ENCODE measurements at regions not wholly inside any gene's neighbourhood (a gene's known extent, or its start where the extent isn't known, plus 50 kb on each side); places are given as distances from the start of the nearest gene placed in this dataset.

DNA sequence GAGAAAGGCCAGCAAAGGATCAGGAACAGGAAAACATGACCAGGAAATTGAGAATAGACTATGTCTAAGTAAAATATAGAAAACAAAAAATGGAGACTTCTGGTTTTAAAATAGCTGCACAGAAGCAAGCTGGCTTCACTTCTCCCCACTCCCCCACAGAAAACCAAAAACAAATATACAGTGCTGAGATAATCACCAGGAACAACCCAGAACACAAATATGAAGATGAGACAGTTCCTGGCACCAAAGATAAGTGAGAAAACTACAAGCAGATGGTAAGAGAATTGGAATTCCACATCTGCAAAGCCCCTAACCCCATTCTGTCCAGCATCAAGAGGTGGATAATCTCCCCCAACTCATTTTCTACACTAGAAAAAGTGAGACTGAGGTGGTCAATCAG lies 397.7 kb downstream of the SUCLA2 start:
- no peak for DNase-seq

DNA sequence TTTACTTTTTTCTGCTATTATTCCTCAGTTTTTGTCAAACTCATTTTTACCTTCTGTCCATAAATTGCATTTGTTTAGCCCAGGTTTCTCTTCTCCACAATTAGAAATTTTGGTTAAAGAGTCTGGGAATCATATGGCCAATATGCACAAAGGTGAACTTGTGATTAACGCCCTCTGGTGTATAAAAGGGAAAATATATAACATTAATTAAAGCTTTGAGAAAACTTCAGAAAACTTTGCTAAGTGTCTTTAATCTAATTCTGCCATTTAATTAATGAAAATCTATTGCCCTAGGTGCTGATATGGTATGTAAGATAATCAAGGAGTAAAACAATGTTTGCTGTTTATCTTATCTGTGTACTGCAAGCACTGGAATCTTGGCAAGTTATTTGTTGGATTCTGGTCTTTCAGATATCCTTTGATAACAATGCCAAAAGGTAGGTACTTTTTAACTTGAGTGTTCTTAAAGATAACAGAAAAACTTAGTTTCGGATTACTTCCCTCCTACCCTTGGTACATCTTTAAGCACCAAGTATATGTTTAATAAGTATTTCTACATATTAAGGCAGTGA lies 402.6 kb downstream of the SUCLA2 start:
- DNase-seq: no peak

DNA sequence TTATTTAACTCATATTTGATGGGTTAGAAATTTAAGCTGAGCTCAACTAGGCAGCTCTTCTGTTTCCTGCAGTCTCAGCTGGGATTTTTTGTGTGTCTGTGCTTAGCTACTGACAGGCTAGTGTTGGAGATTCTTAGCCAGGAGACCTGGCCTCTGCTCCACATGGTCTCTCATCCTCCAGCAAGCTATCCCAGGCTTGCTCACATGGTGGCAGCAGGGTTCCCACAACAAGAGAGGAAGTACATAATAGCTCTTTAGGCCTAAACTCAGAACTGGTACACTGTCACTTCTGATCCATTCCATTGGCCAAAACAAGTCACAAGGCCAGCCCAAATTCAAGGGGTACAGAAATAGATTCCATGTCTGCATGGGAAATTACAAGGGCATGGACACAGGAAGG lies 406.2 kb downstream of the SUCLA2 start:
- no peak for DNase-seq

DNA sequence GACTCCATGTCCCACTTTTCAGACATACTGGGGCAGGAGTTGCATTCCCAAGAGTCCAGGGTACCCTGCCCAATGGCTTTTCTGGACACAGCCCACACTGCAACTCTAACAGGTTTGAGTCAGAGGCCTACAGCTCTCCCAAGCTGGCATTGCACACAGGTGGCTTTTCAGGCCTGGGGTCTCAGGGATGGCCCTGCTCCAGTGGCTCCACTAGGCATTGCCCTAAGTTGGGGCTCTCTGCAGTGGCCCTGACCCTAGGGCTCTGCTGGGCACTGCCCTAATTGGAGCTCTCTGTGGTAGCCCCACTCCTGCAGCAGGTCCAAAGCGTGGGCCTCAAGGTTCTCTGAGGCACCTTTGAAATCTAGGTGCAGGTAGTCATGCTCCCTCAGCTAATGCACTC lies 408.8 kb downstream of the SUCLA2 start:
- DNase-seq: no peak

DNA sequence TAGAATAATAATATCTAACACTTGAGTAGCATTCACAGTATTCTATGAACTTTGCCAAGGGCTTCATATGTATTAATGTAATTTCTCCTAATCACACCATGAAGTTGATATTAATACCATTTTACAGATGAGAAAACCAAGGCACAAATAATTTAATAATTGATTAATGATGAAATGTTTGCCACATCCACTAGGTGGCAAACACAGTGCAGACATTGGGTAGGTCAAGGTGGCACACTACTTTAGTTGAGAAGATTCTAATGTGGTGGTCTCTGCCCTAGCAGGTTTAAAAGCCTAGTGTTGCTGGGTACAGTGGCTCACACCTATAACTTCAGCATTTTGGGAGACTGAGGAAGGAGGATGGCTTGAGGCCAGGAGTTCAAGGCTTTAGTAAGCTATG lies 412.4 kb downstream of the SUCLA2 start:
- no peak for DNase-seq

DNA sequence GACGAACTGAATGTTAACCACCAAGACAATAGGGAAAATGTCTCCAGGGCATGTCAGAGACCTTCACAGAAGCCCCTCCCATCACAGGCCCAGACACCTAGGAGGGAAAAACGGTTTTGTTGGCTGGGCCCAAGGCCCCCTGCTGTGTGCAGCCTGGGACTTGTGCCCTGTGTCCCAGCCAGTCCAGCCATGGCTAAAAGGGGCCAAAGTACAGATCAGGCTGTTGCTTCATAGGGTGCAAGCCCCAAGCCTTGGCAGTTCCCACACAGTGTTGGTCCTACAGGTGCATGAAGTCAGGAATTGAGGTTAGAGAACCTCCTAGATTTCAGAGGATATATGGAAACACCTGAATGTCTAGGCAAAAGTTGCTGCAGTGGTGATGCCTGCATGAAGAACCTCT lies 428.7 kb downstream of the SUCLA2 start:
- DNase-seq: no peak

DNA sequence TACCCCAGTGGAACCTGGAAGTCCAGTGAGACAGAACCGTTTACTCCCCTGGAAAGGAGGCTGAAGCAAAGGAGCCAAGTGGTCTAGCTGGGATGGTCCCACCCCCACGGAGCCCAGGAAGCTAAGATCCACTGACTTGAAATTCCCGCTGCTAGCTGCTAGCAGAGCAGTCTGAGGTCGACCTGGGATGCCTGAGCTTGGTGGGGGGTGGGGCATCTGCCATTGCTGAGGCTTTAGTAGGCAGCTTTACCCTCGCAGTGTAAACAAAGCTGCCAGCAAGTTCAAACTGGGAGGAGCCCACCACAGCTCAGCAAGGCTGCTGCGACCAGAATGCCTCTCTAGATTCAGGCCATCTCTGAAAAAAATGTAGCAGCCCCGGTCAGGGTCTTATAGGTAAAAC lies 437.0 kb downstream of the SUCLA2 start:
- no peak for DNase-seq

DNA sequence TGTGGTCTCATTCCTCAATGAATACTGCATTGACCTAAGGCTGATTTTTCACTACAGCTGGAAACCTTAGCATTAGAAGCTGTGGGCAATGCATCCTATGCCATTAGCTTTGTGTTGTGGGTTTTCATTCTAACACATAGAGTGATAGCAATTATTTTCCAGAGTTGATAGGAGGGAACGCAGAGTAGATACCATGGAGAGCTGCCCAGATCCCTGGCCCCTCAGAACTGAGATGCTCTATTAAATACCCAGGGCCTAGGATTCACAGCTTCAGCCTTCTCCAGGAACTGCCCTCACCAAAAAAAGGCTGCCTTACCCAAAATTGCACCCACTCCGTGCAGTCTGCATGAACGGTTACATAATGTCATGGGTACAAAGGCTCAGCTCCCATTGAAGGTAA lies 444.4 kb downstream of the SUCLA2 start:
- DNase-seq: no peak

DNA sequence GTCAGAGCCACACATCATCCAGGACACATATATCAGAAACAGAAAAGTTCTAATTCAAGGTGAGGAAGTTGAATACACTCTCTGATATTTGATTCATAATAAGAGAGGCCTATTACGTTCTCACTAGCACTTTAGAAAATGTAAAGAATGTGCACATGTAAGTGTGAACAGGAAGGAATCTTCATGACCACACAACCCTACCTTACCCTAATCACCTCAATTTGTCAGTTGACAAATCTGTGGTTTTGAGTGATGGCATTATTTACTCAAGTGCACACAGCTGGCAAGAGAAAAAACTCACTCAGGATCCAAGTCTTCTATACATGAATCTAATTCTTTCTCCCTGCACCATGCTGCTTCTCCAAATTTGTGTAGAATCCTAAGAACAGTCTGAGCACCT lies 445.8 kb downstream of the SUCLA2 start:
- DNase-seq: no peak

DNA sequence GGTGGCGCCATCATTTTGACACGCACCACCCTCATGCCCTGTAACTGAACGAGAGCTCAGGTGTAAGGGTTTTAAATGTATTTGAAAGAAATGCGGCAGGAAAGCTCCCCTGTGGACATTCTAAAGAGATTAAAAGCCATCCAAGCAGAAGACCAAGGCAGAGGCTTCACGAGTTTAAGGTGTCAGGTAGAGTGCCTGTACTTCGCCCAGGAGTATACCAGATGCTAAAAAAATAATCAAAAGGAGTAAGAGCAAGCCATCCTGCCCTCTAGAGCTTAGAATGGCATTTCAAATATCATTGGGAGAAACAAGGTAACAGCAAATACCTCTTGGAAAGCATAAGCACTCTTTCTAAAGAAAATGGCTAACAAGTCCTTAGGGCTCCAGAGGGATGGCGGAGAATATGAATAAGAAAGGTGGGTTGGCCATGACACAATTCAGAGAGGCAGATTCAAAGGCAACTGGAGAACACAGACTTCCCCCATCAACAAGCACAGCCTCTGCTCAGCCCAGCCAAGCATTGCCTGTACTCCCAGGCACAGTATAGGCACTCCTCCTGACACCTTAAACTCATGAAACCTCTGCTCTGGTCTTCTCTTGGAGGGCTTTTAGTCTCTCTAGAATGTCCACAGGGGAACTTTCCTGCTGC lies 447.6 kb downstream of the SUCLA2 start:
- DNase-seq: no peak

DNA sequence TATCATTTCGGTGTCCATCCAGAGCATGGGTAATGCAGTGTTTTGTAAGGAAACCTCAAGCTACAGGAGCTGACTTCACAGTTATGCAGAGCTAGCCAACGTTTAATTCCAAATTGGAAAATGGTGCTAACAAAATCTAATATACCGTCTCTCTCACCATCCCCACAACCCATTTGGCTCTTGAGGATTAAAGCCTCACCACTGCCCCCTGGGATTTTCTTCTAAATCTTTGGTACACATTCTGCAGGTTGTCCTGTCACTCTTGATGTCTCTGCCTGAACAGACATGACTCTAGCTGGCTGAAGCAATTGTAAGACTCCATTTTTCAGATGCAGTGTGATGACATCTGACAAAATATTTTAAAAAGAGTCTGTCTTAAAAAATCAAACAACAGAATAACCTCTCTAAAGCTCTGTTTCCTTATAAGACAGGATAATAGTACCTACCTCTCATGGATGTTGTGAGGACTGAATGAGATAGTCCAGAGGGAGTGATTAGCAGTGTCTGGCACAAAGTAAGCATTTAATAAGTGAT lies 451.8 kb downstream of the SUCLA2 start:
- DNase-seq: no peak

DNA sequence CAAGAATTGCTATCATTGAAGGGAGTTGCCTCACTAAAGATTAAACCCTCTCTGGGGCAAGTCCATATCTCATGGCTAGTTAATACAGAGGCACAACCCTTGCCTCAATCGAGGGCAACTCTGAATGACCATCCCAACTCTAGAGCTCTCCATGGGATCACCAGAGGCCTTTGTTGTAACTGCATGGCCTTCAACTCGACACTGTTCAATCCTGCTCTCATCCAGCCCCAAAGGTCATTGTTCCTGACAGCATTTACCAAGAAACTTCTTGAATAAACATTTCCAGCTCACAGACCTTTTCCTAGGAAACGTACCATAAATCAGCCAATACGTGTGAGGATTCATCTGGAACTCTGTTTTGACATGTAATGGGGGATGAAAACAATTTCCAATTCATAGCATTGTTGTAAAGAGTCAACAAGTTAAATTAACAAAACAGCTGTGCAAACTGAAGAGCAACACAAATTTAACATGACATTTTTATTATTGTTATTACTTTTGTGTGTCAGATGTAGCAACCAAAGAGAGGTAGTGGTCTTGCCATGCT lies 452.7 kb downstream of the SUCLA2 start:
- no peak for DNase-seq

DNA sequence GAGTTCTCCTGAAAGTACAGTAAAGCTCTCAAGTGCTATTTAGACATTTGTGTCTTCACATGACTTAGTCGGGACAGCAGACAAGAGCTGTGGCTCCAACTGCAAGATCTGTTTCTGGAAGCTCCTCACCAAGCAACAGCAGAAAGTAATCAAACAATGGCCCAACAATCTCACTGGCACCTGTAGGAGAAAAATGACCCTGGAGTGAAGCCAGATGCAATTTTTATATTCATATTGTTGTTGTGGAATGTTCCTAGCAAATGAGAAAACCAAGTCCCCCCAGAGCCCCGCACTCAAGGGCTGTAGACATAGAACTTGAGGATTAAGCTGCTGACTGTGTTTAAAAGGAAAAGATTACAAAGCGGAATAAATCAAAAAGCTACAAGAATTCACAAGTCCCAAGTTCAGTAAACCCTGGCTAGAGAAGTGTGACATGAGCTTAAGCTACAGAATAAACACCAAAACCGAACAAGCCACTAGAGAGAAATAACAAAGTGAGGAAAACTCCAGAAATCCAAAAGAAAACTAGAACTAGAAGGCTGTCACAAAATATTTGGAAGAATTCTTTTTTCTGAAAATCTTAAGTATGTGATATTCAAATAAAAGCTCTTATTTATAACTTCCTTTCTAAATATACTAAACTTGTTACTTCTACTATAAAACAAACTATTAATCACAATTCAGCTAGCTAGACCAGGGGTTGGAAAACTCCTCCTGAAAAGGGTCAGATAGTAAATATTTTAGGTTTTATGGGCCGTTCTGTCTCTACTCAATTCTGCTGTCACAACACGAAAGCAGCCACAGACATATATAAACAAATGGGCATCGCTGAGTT lies 454.5 kb downstream of the SUCLA2 start:
- no peak for DNase-seq

DNA sequence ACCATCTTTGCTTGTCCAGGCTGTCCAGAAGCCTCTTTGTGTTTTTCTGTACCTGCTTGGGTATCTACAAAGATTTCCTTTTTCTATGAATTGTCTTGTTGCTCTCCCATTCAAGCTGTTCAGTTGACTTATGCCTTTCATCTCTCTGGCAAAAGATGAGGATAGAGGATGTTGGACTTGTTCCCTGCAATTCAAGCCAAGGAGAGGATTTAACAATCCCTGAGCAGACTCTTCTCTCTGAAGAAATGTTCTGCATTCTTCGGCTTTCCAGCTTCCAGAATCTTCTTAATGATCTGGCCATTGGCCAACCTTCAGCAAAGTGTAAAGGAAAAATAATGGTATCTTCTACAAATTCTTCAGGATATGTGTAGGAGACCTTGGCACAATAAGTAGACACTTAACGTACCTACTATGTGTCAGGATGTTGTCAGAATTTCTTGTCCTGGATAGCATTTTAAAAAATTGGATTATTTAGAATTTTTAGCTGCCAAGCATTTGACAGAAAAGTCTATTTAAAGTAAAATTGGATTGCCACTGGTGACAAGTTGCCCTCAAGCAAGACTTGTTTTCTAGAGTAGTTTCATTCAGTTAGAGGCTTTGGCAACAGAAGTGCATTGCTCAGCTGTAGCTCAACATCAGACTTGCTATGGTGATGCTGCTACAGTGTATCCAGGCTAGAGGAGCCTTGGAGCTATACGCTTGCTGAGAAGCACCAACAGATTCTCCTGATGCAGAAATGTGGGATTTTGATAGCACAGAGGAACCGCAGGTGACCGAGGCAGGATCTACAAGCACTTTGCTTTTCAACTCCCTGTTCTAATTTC lies 455.7 kb downstream of the SUCLA2 start:
- DNase-seq: no peak

DNA sequence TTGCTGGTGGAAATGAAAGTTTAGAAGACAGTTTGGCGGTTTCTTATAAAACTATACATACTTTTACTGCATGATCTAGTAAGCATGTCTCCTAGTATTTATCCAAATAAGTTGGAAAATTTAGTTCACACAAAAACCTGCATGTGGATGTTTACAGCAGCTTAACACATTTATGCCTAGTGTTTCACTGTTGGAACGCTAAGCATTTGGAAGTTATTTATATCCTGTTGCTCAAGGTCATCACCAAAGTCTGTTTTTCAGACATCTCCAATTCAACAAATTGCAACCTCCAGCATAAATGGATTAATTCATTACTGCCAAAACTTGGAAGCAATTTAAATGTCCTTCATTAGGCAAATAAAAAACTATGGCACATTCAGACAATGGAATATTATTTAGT lies 461.8 kb downstream of the SUCLA2 start:
- no peak for DNase-seq

DNA sequence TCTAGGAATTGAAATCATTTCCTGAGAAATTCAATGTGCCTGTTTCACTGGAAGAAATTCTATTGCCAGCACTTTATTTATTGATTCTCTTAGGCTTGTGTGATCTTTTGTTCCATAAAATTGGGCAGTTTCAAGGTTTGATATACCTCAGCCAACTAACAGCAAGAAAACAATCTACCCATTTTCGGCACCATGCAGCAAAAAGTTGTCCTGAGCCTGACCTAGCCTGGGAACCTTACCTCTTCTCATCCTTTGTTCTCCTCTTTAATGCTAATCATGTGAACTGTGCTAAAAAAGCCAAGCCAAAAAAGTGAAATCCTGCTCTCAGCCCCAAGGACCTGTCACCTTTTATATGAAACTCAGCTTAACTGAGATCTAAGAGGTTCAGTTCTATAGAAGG lies 477.3 kb downstream of the SUCLA2 start:
- no peak for DNase-seq

DNA sequence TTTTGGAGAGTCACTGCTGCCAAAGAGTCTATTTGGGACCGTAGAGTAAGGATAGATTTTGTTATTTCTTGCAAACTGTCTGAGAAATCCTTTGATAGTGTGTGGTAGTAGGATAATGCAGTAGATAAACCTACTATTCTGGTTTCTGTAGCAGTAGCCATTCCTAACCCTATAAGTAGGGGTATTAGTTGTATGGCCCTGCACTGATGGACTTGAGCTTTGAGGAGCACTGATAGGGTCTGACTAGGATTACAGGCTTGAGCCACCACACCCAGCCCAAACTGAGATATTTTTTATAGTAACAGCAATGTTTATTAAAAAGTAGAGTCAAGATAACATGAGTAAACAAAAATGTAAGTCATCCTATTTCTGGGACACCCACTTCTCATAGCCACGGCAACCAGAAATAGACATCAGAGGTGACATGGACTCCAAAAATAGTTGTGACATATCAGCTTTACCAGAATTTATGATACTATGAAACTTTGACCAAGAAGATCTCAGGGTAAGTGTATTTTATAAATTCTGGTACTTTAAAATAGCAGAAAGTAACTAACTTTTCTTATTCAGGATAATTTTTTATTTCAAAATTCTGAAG lies 479.1 kb downstream of the SUCLA2 start:
- no peak for DNase-seq

DNA sequence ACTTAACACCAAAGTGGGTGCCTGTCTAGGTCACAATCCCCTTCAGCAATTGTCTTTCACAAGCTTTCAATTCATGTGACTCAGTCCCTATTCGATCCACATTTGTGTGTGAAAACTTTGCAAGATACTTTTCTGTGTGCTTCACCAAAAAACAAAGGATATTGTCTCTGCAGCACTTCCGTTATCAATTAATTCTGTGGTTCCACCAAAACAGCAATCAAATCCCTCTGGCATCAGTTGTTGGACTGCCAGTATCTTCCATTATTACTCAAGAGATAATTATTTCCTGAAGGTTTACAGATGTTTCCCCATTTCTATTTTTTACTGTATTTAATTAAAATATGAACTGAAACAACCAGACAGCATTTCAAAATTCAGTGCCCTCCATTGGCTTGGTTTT lies 481.4 kb downstream of the SUCLA2 start:
- no peak for DNase-seq

DNA sequence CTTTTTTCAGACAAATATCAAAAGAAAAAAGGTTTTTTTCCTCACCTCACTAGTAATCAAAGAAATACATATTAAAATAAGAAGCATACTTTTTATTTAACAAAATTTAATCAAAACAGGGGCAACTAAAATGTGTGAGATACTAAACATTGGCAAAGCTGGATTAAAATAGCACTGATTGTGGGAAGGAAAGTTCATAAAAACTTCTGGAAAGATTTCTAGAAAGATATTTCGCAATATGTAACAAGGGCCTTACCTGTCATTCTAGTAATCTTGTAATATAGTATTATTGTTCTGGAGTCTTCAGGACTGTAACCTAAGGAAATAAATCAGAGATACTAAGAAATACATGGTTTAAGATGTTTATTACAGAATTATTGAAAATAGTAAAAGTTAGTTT lies 482.5 kb downstream of the SUCLA2 start:
- DNase-seq: no peak

DNA sequence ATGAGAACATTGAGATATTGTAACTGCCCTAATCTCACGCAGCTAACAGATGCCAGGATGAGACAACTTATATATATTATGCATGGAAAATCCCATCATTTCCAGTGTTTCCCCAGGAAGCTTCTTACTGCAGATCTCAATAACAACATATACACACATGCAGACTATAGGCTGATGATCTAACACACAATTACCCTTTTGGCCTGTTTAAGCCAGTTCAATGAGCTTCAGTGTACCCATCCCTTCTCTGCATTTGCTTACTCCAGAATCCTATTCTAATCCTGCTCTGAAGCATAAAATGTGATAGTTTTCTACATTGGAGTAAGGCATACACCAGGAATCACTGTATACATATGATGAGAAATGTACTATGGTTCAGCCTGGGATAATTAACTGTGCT lies 489.4 kb downstream of the SUCLA2 start:
- DNase-seq: no peak

DNA sequence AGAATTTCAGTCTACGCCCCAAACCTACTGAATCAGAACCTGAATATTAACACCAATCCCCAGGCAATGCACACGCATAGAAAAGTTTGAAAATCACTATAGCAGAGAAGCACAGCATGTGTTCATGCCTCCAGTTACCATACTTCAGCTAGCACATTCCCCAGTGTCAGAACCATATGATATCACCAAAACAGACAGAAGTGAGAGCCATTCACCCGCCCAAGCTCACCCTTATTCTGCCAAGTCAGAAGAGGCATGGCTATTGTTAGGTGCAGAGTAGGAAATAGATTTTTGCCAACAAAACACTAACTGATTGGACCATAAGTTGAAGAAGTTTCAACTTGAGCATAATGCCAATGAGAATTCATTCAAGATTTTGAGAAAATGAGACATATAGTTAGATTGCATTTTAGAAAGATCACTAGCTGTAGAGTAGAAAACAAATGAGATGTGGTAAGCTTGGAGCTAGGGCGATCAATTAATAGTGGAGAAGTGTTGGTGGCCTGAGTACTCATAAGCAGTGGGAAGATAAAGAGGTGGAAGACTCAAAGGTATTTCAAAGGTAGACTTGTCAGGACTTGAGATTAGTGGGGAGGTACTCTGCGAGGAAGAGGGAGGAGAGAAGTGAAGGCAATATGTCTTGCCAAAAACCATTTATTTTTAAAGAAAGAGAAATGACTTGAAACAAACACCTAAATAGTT lies 492.4 kb downstream of the SUCLA2 start:
- DNase-seq: no peak

DNA sequence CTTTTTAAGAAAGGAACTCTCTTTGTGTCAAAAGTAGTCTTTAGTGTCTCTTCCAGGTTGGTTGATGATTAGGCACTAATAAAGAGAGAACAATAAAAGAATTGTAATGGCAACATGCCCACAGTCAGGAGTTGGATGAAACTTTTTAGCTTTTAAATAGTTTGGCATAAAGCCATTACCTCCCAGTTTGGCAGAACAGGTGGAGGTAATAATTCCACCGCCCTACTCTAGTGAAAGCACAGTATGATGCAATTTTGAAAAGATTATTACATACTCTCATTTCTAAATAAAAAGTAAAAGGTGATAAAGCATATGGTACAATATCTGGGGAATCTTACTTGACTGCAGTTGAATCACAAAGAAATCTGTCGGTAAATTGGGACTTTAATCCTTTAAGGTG lies 497.6 kb downstream of the SUCLA2 start:
- DNase-seq: no peak

Measured in CD4-positive, alpha-beta T cell treated with Interleukin-4 for 1 hour (primary cell).